ENCODE measurements at regions not wholly inside any gene's neighbourhood (a gene's known extent, or its start where the extent isn't known, plus 50 kb on each side); places are given as distances from the start of the nearest gene placed in this dataset.

GRCh38 chr4:58119298-58119697 is 1009.1 kb upstream of the IGFBP7 start:
- TF ChIP-seq, protein P1, sequence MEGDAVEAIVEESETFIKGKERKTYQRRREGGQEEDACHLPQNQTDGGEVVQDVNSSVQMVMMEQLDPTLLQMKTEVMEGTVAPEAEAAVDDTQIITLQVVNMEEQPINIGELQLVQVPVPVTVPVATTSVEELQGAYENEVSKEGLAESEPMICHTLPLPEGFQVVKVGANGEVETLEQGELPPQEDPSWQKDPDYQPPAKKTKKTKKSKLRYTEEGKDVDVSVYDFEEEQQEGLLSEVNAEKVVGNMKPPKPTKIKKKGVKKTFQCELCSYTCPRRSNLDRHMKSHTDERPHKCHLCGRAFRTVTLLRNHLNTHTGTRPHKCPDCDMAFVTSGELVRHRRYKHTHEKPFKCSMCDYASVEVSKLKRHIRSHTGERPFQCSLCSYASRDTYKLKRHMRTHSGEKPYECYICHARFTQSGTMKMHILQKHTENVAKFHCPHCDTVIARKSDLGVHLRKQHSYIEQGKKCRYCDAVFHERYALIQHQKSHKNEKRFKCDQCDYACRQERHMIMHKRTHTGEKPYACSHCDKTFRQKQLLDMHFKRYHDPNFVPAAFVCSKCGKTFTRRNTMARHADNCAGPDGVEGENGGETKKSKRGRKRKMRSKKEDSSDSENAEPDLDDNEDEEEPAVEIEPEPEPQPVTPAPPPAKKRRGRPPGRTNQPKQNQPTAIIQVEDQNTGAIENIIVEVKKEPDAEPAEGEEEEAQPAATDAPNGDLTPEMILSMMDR (IDR thresholded peaks at IDR 0.05; ENCODE audit: borderline replicate concordance, control extremely low read depth, extremely low read depth, insufficient read depth, missing control alignments): no peak
- in situ Hi-C loops (cut with MboI; ENCODE audit: low sequenced_read_pairs, unreplicated experiment): no loop called here
- no peak for DNase-seq (ENCODE audit: low spot score)

DNA sequence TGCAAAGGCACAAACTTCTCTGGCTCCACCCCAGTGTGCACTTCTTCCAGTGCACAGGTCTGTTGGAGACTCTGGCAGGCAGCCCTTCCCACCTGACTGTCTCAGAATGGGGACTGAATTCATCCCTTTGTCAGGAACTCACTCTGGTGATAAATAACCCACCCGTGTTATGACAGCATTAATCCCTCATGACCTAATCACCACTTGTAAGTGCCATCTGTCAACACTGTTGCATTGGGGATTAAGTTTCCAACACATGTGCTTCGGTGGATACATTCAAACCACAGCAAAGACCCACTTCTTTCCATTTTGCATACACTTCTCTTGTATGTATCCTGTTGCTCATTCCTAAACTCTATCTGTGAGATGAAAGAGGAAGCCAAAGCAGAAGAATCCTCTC is 1002.9 kb upstream of the IGFBP7 start:
- in situ Hi-C loops (cut with MboI; ENCODE audit: low sequenced_read_pairs, unreplicated experiment): no loop called here
- TF ChIP-seq, protein P1 (IDR thresholded peaks at IDR 0.05; ENCODE audit: borderline replicate concordance, control extremely low read depth, extremely low read depth, insufficient read depth, missing control alignments): no peak
- no peak for DNase-seq (ENCODE audit: low spot score)

- TF ChIP-seq, protein P1 (IDR thresholded peaks at IDR 0.05; ENCODE audit: borderline replicate concordance, control extremely low read depth, extremely low read depth, insufficient read depth, missing control alignments): no peak
- DNase-seq (ENCODE audit: low spot score): no peak
- in situ Hi-C loops (cut with MboI; ENCODE audit: low sequenced_read_pairs, unreplicated experiment): no loop called here
Measured at GRCh38 chr4:58111818-58112217, 1001.6 kb upstream of the IGFBP7 start.

- in situ Hi-C loops (cut with MboI; ENCODE audit: low sequenced_read_pairs, unreplicated experiment): no loop called here
- no peak for DNase-seq (ENCODE audit: low spot score)
- TF ChIP-seq, protein P1 (IDR thresholded peaks at IDR 0.05; ENCODE audit: borderline replicate concordance, control extremely low read depth, extremely low read depth, insufficient read depth, missing control alignments): no peak
Measured at GRCh38 chr4:58093352-58093751, 983.2 kb upstream of the IGFBP7 start.

GRCh38 chr4:58090539-58090938 is 980.4 kb upstream of the IGFBP7 start:
- TF ChIP-seq, protein P1 (IDR thresholded peaks at IDR 0.05; ENCODE audit: borderline replicate concordance, control extremely low read depth, extremely low read depth, insufficient read depth, missing control alignments): no peak
- in situ Hi-C loops (cut with MboI; ENCODE audit: low sequenced_read_pairs, unreplicated experiment): no loop called here
- DNase-seq (ENCODE audit: low spot score): no peak

DNA sequence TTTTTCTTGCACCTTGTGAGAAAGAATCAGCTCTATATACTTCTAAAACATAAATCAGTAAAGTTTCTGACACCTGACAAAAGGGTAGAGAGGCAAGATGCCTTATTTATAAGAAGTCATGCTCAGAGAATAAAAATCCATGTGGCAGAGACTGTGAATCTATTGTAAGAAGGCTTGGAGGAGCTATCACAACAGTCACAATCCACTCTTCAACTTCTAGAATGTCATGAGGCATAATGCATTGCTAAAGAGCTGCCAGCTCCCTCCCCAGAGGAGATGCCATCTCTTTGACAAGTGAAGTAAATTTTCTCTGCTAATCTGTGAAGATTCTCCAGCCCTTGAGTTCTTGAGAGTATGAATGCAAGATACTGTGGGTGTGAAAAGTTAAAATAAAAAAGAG is 971.2 kb upstream of the IGFBP7 start:
- DNase-seq (ENCODE audit: low spot score): no peak
- in situ Hi-C loops (cut with MboI; ENCODE audit: low sequenced_read_pairs, unreplicated experiment): no loop called here
- TF ChIP-seq, protein P1 (IDR thresholded peaks at IDR 0.05; ENCODE audit: borderline replicate concordance, control extremely low read depth, extremely low read depth, insufficient read depth, missing control alignments): no peak

GRCh38 chr4:58075724-58076123 is 965.5 kb upstream of the IGFBP7 start:
- in situ Hi-C loops (cut with MboI; ENCODE audit: low sequenced_read_pairs, unreplicated experiment): no loop called here
- TF ChIP-seq, protein P1 (IDR thresholded peaks at IDR 0.05; ENCODE audit: borderline replicate concordance, control extremely low read depth, extremely low read depth, insufficient read depth, missing control alignments): no peak

More at GRCh38 chr4:58075724-58076123, 965.5 kb upstream of the IGFBP7 start:
- no peak for DNase-seq (ENCODE audit: low spot score)
